Uterus (tissue), 2 donors: ENCODE measurements at regions not wholly inside any gene's neighbourhood (a gene's known extent, or its start where the extent isn't known, plus 50 kb on each side); places are given as distances from the start of the nearest gene placed in this dataset.

Experiments used
- CTCF ChIP-seq, 4 experiments: fragments of 200-600 bp in 2 of 4; fragments of 450-650 bp in 2 of 4; sonication (generic) in 2 of 4; IDR thresholded peaks; one replicate each; pipeline ENCODE4 v1.5.1; 2016 to 2019; ENCODE audit warnings: antibody characterized with exemption in 4 of 4, mild to moderate bottlenecking in 2 of 4, moderate library complexity in 1 of 4
- POLR2A ChIP-seq, 2 donors: fragments of 450-650 bp; IDR thresholded peaks; one replicate each; pipeline ENCODE4 v1.6.1; 2016; ENCODE audit warnings: antibody characterized with exemption in 2 of 2, mild to moderate bottlenecking in 1 of 2, moderate library complexity in 1 of 2

GRCh38 chr10:29001801-29002200 lies 287.1 kb upstream of the LYZL1 start:
- TF ChIP-seq POLR2A (IDR thresholded peaks at IDR 0.05) (no peak), CTCF (IDR thresholded peaks at IDR 0.05) (no peak)
